ENCODE measurements at regions not wholly inside any gene's neighbourhood (a gene's known extent, or its start where the extent isn't known, plus 50 kb on each side); places are given as distances from the start of the nearest gene placed in this dataset.
"Not testable (repeated sequence)": the region's sequence is repeated elsewhere in the genome, so short reads cannot be mapped to it uniquely, and the experiment has no call there.

DNA sequence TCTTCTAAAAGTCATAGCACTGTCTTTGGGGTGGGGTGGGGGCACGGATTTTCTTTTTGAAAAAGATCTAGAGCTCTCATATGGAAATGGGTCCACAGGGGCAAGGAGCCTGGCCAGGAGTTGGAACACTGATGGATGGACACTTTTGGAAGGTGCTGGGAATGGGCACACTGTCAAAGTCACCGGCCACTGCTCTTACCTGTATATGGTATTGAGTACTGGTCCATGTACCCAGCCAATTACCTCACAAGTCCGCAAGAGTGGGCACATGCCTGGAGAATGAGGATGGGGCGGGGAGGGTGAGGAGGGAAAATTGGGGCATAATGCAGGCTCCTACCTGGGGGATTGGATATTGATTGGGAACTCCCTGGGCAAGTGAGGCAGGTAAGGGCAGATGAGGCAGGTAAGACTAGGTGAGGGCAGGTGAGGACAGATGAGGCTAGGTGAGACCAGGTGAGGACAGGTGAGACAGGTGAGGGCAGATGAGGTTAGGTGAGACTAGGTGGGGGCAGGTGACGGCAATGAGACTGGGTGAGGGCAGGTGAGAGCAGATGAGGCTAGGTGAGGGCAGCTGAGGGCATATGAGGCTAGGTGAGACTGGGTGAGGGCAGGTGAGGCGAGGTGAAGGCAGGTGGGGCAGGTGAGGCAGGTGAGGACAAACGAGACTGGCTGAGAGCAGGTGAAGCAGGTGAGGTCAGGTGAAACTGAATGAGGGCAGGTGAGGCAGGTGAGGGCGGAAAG is 167.9 kb downstream of the NRN1 start:
- no peak for DNase-seq

DNA sequence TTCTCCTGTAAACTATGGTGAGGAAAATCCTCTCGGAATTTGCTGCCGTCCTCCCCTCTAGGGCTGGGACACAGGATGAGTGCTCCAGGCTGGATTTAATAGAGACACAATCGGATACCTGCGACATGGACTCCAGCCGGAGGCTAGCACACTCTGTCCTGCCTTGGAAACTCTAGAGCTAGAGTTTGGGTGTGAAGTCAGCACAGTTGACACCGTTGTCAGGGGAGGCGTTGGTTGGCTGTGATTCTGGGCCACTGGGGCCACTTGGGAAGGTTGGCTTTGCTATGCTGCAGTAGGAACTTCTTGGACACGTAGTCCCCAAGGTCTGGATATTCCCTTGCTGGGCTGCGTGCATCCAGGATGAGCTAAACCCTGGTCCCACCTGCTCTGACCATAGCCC is 169.4 kb downstream of the NRN1 start:
- no peak for DNase-seq

DNA sequence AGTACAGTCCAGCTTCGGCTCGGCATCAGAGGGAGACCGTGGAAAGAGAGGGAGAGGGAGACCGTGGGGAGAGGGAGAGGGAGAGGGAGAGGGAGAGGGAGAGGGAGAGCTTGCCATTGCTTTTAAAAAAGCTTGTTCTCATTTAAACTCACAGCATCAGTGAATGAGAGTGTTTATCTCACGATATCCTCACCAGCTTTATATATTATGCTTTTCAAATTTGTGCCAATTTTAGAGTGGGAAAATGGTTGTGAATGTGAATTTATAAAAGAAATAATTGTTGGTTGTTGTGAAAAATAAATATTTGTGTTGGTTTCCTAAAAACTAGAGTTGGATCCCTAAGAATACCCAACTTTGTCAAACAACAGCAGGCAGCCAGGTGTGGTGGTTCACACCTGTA is 170.1 kb downstream of the NRN1 start:
- not testable (repeated sequence) for DNase-seq

DNA sequence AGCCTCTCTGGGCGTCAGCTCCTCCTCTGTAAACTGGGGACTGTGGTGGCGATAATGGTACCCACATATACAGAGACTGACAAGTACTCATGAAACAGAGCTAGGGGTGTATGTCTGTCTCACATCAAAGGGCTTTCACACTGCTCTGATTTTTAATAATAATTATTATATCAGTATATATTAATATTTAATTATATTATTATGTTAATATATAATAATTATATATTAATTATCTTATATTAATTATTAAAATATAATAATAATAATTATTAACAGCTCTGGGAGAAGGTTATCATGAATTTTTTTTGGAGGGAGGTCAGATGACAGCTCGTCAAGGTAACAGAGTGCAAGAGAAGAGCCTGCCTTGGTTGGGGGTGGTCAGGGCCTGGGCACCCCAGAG is 173.6 kb downstream of the NRN1 start:
- DNase-seq = no peak

DNA sequence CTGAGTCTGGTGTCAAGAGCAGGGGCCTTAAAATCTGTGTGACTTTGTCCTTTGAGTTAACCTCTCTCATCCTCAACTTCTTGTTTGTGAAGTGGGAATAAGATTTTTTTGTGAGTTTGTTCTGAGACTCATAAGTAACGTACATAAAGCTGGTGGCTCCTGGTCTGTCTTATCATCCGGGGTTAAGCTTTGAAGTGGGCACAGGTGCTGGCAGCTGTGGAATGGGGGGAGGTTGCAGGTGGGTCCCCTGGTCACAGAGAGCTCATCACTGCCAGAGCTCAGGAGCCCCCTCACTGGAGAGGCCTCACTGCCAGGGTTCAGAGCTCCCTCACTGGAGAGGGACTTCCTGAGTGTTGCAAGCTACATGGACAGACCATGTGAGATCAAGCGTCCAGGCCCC is 174.1 kb downstream of the NRN1 start:
- DNase-seq = no peak

DNA sequence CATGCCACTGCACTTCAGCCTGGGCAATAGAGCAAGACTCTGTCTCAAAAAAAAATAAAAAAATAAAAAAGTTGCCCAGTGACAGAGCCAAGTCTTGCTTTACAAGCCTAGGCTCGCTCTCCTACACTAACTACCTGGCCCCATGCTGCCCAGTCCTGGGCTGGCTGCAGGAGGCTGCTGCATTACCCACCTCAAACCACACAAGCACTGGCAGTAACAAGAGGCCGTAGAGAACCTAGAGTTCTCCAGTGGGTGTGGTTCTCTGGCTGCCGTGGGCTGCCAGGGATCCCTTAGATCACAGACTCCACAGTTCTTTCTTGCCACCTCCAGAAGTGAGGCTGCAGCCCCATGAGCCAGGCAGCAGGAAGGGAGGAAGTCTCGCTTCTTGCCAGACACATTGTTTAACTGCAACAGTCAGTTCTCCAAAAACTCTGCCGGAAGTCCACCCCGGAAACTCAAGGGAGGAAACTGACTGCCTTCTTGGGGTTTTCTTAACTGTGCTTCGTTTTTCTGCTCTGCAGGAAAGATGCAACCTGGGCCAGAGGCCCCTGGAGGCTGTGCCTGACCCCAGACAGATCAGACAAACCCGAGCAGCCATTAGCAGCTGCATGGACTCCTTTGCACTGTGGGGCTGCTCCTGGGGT is 175.4 kb downstream of the NRN1 start:
- DNase-seq = not testable (repeated sequence)

DNA sequence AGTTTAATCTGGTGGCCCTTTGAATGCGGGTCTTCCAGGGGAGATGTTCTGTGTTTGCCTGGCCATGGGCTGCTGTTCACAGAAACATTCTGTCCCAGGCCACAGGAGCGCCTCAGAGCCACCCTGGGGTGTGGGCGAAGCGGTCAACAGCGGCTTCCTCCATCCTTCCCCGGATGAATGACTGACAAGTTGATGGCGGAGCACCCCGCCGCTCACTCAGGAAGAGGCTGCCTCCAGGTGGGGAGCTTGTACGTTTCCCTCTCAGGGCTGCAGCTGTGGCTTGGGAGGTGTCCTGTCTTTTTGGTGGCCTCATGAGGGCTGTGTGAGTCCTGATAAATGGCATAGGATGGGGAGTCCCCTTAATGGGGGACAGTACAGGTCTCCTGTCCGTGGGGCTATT is 178.4 kb downstream of the NRN1 start:
- no peak for DNase-seq

DNA sequence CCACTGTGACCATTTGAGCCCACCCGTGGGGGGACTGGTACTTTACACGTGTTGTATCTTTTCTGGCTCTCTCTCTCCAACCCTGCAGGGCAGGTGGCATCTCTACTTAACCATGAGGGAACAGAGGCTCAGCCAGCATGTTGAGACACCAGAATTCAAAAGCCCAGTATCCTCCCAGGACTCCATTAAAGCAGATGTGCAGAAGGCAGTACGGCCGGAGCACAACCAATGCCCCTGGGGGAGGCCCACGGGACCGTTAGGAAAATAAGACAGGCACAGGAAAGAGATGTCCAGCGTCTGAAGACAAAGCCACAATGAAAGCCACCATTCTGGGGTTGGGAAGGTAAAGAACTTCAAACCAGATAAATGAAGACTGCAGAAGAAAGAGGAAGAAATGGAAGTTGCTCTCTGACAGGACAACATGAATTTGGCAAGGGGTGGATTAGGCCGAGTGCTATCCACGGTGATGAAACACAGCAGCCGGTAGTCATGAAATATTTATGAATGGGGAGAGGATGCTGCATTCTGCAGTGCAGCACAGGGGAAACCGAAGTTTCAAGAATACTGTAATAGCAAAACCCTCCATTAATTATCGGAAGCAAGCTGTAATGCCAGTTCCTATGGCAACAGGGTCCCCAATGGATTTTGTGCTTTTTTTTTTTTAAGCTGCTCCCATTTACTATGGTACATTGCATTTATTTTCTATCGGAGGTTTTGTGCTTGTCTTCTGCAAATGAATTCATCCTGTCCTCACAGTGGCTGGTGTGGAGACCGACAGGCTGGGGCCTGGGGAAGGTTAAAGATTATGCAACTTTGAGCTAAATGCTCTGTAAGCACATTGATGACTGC is 179.4 kb downstream of the NRN1 start:
- no peak for DNase-seq

DNA sequence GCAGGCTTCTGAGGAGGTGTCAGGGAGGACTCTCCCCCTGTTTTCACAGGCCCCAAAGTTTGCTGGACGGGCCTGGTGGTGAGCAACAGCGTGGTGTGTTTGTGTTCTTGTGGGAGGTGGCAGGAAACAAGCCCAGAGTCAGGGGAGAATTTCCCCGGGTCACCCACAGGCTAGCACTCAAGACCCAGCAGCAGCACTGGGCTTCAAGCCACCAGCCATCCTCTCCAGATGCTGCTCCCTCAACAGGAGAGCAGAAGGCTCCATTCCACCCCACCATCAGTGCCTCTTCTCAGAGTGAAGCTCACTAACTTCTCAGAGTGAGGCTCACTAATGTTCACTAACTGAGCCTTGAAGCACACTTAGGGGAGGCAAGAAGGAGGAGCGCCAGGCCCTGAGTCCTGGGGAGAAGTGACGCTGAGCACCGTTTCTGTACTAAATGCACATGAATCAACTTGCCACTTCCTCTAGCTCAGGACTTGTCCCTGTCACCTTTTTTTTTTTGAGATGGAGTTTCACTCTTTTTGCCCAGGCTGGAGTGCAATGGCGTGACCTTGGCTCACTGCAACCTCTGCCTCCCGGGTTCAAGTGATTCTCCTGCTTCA is 182.2 kb downstream of the NRN1 start:
- not testable (repeated sequence) for DNase-seq
